Ascending aorta (tissue), 2 donors: ENCODE measurements at regions not wholly inside any gene's neighbourhood (a gene's known extent, or its start where the extent isn't known, plus 50 kb on each side); places are given as distances from the start of the nearest gene placed in this dataset.

Experiments used
- DNase-seq, 2 donors: peaks; one replicate each; pipeline ENCODE4 v3.0.0-alpha.2; 2019; ENCODE audit warnings: low spot score in 2 of 2
- H3K27ac ChIP-seq, 2 donors: fragments of 200-600 bp; sonication (generic); one replicate each; pipeline ENCODE4 v1.5.1; 2016 to 2017; ENCODE audit warnings: mild to moderate bottlenecking in 1 of 2
- H3K27me3 ChIP-seq: fragments of 200-600 bp; sonication (generic); one replicate; pipeline ENCODE4 v1.5.1; 2017
- H3K36me3 ChIP-seq, 2 donors: fragments of 200-600 bp; sonication (generic); one replicate each; pipeline ENCODE4 v1.5.1; 2016
- H3K4me1 ChIP-seq, 2 donors: fragments of 200-600 bp; sonication (generic); one replicate each; pipeline ENCODE4 v1.5.1; 2016 to 2017; ENCODE audit warnings: mild to moderate bottlenecking in 1 of 2
- H3K4me3 ChIP-seq, 2 donors: fragments of 200-600 bp; sonication (generic); one replicate each; pipeline ENCODE4 v1.5.1; 2016 to 2017; ENCODE audit warnings: mild to moderate bottlenecking in 1 of 2
- H3K9me3 ChIP-seq, 2 donors: fragments of 200-600 bp; sonication (generic); one replicate each; pipeline ENCODE4 v1.5.1; 2016
- CTCF ChIP-seq, 3 experiments: fragments of 200-600 bp in 2 of 3; fragments of 450-650 bp in 1 of 3; sonication (generic) in 2 of 3; IDR thresholded peaks; one replicate each; pipeline ENCODE4 v1.5.1; 2016 to 2019; ENCODE audit warnings: antibody characterized with exemption in 3 of 3, mild to moderate bottlenecking in 1 of 3, moderate library complexity in 1 of 3
- intact Hi-C: fragments of 100-400 bp; cut with DNase I; formaldehyde crosslinking; loops from one replicate; pipeline ENCODE4 v1.15.1; 2023

- no peak overlapping the region for H3K4me3 ChIP-seq
- no peak overlapping the region for H3K27ac ChIP-seq
- no peaks in the 10 kb centered on the region for H3K36me3 ChIP-seq
- H3K4me1 ChIP-seq, result no peaks in the 10 kb centered on the region
- DNase-seq, result no peak
- no peaks in the 10 kb centered on the region for H3K27me3 ChIP-seq
- TF ChIP-seq CTCF (IDR thresholded peaks at IDR 0.05), result no peak
- peaks cover 0 to 5% of the 10 kb centered on the region in 2 donors for H3K9me3 ChIP-seq
- intact Hi-C loops, result no loop called here
Measured at GRCh38 chr4:34643476-34643875, 1600.8 kb downstream of the ARAP2 start.

GRCh38 chr4:34644579-34645115, 1599.7 kb downstream of the ARAP2 start:
- Histone ChIP-seq H3K27ac (no peak overlapping the region), H3K9me3 (peaks cover 0 to 5% of the 10 kb centered on the region in 2 donors), H3K4me1 (no peaks in the 10 kb centered on the region), H3K36me3 (no peaks in the 10 kb centered on the region), H3K4me3 (no peak overlapping the region), H3K27me3 (no peaks in the 10 kb centered on the region)
- no peak for DNase-seq
- intact Hi-C loops, result no loop called here
- TF ChIP-seq CTCF (IDR thresholded peaks at IDR 0.05), result no peak

GRCh38 chr4:34649716-34650115, 1594.6 kb downstream of the ARAP2 start:
- Histone ChIP-seq H3K4me3 (no peak overlapping the region), H3K27ac (no peak overlapping the region), H3K9me3 (no peaks in the 10 kb centered on the region), H3K4me1 (no peaks in the 10 kb centered on the region), H3K27me3 (no peaks in the 10 kb centered on the region), H3K36me3 (no peaks in the 10 kb centered on the region)
- intact Hi-C loops, result no loop called here
- no peak for DNase-seq
- TF ChIP-seq CTCF (IDR thresholded peaks at IDR 0.05), result no peak

- no peak for DNase-seq
- no peaks in the 10 kb centered on the region for H3K9me3 ChIP-seq
- no peaks in the 10 kb centered on the region for H3K27me3 ChIP-seq
- intact Hi-C loops, result no loop called here
- no peak overlapping the region for H3K27ac ChIP-seq
- no peaks in the 10 kb centered on the region for H3K4me1 ChIP-seq
- H3K36me3 ChIP-seq, result no peaks in the 10 kb centered on the region
- no peak overlapping the region for H3K4me3 ChIP-seq
- no peak for TF ChIP-seq CTCF (IDR thresholded peaks at IDR 0.05)
Measured at GRCh38 chr4:34664051-34664450, 1580.3 kb downstream of the ARAP2 start.

GRCh38 chr4:34676400-34676799, 1567.9 kb downstream of the ARAP2 start:
- Histone ChIP-seq H3K36me3 (no peaks in the 10 kb centered on the region), H3K4me1 (no peaks in the 10 kb centered on the region), H3K27me3 (no peaks in the 10 kb centered on the region), H3K4me3 (no peak overlapping the region), H3K27ac (no peak overlapping the region), H3K9me3 (no peaks in the 10 kb centered on the region)
- DNase-seq, result no peak
- intact Hi-C loops, result no loop called here
- TF ChIP-seq CTCF (IDR thresholded peaks at IDR 0.05), result no peak

- Histone ChIP-seq H3K27ac (no peak overlapping the region), H3K4me3 (no peak overlapping the region), H3K27me3 (no peaks in the 10 kb centered on the region), H3K9me3 (no peaks in the 10 kb centered on the region), H3K4me1 (no peaks in the 10 kb centered on the region), H3K36me3 (no peaks in the 10 kb centered on the region)
- no peak for DNase-seq
- no peak for TF ChIP-seq CTCF (IDR thresholded peaks at IDR 0.05)
- intact Hi-C loops, result no loop called here
Measured at GRCh38 chr4:34678431-34678830, 1565.9 kb downstream of the ARAP2 start.
